Keratinocyte (primary cell): ENCODE measurements at regions not wholly inside any gene's neighbourhood (a gene's known extent, or its start where the extent isn't known, plus 50 kb on each side); places are given as distances from the start of the nearest gene placed in this dataset.

Experiments used
- DNase-seq: peaks from one replicate; pipeline ENCODE4 v3.0.0-alpha.2; 2011; ENCODE audit warnings: low read depth, missing footprints, low spot score
- FAIRE-seq: peaks from 2 replicates; lab custom pipeline; 2011; peaks lifted over from hg19 to GRCh38; lab: Jason Lieb, UNC
- H2AFZ ChIP-seq: 2 replicates; pipeline ENCODE4 v1.6.0; 2012; ENCODE audit warnings: low read length, control low read depth, inconsistent platforms; ENCODE audit not compliant: control insufficient read depth
- H3K27ac ChIP-seq: 2 replicates; pipeline ENCODE4 v1.5.1; 2011; ENCODE audit warnings: low read length; ENCODE audit not compliant: control insufficient read depth, insufficient read depth
- H3K27me3 ChIP-seq: 3 replicates; pipeline ENCODE4 v1.6.0; 2011; ENCODE audit warnings: low read length; ENCODE audit not compliant: control insufficient read depth, insufficient read depth; ENCODE audit errors: extremely low read depth
- H3K36me3 ChIP-seq, 2 experiments: 2 replicates in 1 of 2; 3 replicates in 1 of 2; pipeline ENCODE4 v1.5.1; 2011; ENCODE audit warnings: low read length in 2 of 2, mild to moderate bottlenecking in 1 of 2; ENCODE audit not compliant: control insufficient read depth in 2 of 2, insufficient read depth in 2 of 2; ENCODE audit errors: extremely low read depth in 1 of 2
- H3K4me1 ChIP-seq: 3 replicates; pipeline ENCODE4 v1.5.1; 2011; ENCODE audit warnings: low read length; ENCODE audit not compliant: control insufficient read depth, insufficient read depth; ENCODE audit errors: extremely low read depth
- H3K4me2 ChIP-seq: 3 replicates; pipeline ENCODE4 v1.6.0; 2011; ENCODE audit warnings: low read depth, low read length; ENCODE audit not compliant: control insufficient read depth, insufficient read depth; ENCODE audit errors: extremely low read depth
- H3K4me3 ChIP-seq, 3 experiments: fragments of 200-600 bp in 1 of 3; sonication (generic) in 1 of 3; 2 replicates in 2 of 3; 3 replicates in 1 of 3; pipeline ENCODE4 v1.5.1; 2011 to 2016; ENCODE audit warnings: low read length in 3 of 3, mild to moderate bottlenecking in 3 of 3, control low read depth in 2 of 3, inconsistent platforms in 1 of 3, low read depth in 1 of 3, mixed read lengths in 1 of 3, mixed run types in 1 of 3, moderate library complexity in 1 of 3; ENCODE audit not compliant: control insufficient read depth in 2 of 3, insufficient read depth in 2 of 3; ENCODE audit errors: extremely low read depth in 1 of 3
- H3K79me2 ChIP-seq: 2 replicates; pipeline ENCODE4 v1.6.0; 2012; ENCODE audit warnings: low read length; ENCODE audit not compliant: control insufficient read depth, insufficient read depth
- H3K9ac ChIP-seq: 3 replicates; pipeline ENCODE4 v1.6.0; 2011; ENCODE audit warnings: low read length; ENCODE audit not compliant: control insufficient read depth, insufficient read depth; ENCODE audit errors: extremely low read depth
- H3K9me1 ChIP-seq: 3 replicates; pipeline ENCODE4 v1.6.0; 2011; ENCODE audit warnings: low read length; ENCODE audit not compliant: control insufficient read depth, insufficient read depth; ENCODE audit errors: extremely low read depth
- H3K9me3 ChIP-seq: 2 replicates; pipeline ENCODE4 v1.5.1; 2012; ENCODE audit warnings: low read depth, low read length; ENCODE audit not compliant: control insufficient read depth
- H4K20me1 ChIP-seq: 3 replicates; pipeline ENCODE4 v1.6.0; 2011; ENCODE audit warnings: low read length; ENCODE audit not compliant: control insufficient read depth, insufficient read depth; ENCODE audit errors: extremely low read depth
- EZH2 ChIP-seq: IDR thresholded peaks from one replicate; pipeline ENCODE4 v1.6.1; 2012; ENCODE audit warnings: inconsistent platforms, mild to moderate bottlenecking, low read length, moderate library complexity
- dilution Hi-C: fragments of 300-500 bp; cut with MboI; formaldehyde crosslinking; loops from one replicate; pipeline ENCODE4 v1.7.0; 2020; ENCODE audit warnings: low sequenced_read_pairs; ENCODE audit not compliant: extremely low pct_ligation_motif_present
- TF ChIP-seq, protein P1 (sequence below), 3 experiments: IDR thresholded peaks in 1 of 3; conservative IDR thresholded peaks in 1 of 3; optimal IDR thresholded peaks in 1 of 3; 2 replicates in 2 of 3; 3 replicates in 1 of 3; pipeline versions ENCODE3 to v1.5.1; 2011; ENCODE audit warnings: low read length in 3 of 3, mild to moderate bottlenecking in 3 of 3, moderate library complexity in 2 of 3, control low read depth in 1 of 3, inconsistent platforms in 1 of 3; ENCODE audit not compliant: insufficient read depth in 2 of 3; ENCODE audit errors: extremely low read depth in 1 of 3

DNA sequence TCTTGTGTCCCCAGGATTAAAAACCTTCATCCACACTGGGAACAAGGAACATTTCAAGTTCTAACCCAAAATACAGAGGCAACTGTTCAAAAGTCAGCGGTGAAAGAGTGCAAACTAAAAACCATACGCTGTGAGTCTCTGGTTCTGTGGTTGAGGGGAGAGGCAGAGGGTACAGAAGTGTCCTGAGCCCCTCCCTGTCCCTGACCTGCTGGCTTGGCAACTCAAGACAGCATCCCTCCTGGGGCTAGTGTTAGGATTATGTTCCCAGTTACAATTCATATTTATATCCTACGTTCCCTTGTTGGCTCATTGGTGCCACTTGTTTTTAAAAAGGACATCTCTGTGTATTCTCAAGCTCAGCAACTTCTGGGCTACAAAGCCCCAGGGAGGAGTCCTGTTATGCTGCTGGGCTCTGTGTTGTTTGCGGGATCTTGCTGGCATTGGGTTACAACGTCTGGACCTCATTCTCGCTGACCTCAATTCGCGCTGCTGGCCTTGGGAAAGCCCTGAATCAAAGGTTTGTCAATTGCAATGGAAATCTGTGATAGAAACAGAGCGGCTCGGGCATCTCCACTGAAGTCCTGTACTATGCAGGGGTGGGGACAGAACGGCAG lies 420.8 kb downstream of the FUT8 start:
- Histone ChIP-seq H3K9me3 (no peaks in the 10 kb centered on the region), H3K9me1 (no peaks in the 10 kb centered on the region), H3K9ac (no peak overlapping the region), H4K20me1 (no peaks in the 10 kb centered on the region), H3K4me2 (no peak overlapping the region), H2AFZ (no peak overlapping the region), H3K79me2 (no peaks in the 10 kb centered on the region), H3K4me1 (no peaks in the 10 kb centered on the region), H3K27ac (no peak overlapping the region), H3K4me3 (no peak overlapping the region), H3K36me3 (no peaks in the 10 kb centered on the region), H3K27me3 (peaks cover 2% of the 10 kb centered on the region)
- dilution Hi-C loops = no loop called here
- TF ChIP-seq EZH2 = no peak
- TF ChIP-seq, protein P1, sequence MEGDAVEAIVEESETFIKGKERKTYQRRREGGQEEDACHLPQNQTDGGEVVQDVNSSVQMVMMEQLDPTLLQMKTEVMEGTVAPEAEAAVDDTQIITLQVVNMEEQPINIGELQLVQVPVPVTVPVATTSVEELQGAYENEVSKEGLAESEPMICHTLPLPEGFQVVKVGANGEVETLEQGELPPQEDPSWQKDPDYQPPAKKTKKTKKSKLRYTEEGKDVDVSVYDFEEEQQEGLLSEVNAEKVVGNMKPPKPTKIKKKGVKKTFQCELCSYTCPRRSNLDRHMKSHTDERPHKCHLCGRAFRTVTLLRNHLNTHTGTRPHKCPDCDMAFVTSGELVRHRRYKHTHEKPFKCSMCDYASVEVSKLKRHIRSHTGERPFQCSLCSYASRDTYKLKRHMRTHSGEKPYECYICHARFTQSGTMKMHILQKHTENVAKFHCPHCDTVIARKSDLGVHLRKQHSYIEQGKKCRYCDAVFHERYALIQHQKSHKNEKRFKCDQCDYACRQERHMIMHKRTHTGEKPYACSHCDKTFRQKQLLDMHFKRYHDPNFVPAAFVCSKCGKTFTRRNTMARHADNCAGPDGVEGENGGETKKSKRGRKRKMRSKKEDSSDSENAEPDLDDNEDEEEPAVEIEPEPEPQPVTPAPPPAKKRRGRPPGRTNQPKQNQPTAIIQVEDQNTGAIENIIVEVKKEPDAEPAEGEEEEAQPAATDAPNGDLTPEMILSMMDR (optimal IDR thresholded peaks at IDR 0.05 in 1 of 3, IDR thresholded peaks at IDR 0.05 in 1 of 3, conservative IDR thresholded peaks at IDR 0.05 in 1 of 3; ENCODE audit: extremely low read depth in 1 of 3, insufficient read depth in 2 of 3, low read length in 3 of 3) = no peak
- no peak for DNase-seq
- FAIRE-seq = no peak

DNA sequence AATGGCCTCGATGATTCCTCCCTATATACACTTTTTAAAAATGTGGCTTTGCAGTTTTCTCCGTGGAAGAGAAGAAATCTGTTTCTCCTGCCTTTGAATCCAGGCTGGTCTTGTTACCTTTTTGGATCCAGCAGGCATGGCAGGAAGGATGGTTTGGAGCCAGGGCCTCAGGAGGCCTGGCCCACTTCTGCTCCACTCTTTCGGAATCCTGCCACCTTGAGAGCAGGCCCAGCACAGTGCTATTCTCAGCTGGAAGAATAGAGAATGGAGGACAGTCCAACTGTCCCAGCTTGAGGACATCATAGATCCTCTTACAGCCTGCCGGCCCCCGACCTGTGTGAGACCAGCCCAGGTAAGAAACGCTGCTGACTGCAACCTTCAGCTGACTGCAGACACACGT lies 421.5 kb downstream of the FUT8 start:
- dilution Hi-C loops = no loop called here
- no peaks in the 10 kb centered on the region for H3K9me3 ChIP-seq
- no peak overlapping the region for H3K4me2 ChIP-seq
- H3K4me3 ChIP-seq = no peak overlapping the region
- no peak overlapping the region for H3K27ac ChIP-seq
- no peak overlapping the region for H2AFZ ChIP-seq
- no peaks in the 10 kb centered on the region for H3K9me1 ChIP-seq
- H3K79me2 ChIP-seq = no peaks in the 10 kb centered on the region
- FAIRE-seq (no peak), DNase-seq (no peak)
- no peaks in the 10 kb centered on the region for H3K4me1 ChIP-seq
- H3K36me3 ChIP-seq = no peaks in the 10 kb centered on the region
- no peaks in the 10 kb centered on the region for H3K27me3 ChIP-seq
- TF ChIP-seq, protein P1 (optimal IDR thresholded peaks at IDR 0.05 in 1 of 3, IDR thresholded peaks at IDR 0.05 in 1 of 3, conservative IDR thresholded peaks at IDR 0.05 in 1 of 3; ENCODE audit: extremely low read depth in 1 of 3, insufficient read depth in 2 of 3, low read length in 3 of 3) = no peak
- no peak for TF ChIP-seq EZH2
- no peak overlapping the region for H3K9ac ChIP-seq
- no peaks in the 10 kb centered on the region for H4K20me1 ChIP-seq
